GM12801 (cell line): ENCODE measurements at regions not wholly inside any gene's neighbourhood (a gene's known extent, or its start where the extent isn't known, plus 50 kb on each side); places are given as distances from the start of the nearest gene placed in this dataset.

ENCODE experiments used
- CTCF ChIP-seq: IDR thresholded peaks from one replicate; pipeline ENCODE4 v1.5.1; 2011; ENCODE audit warnings: control low read depth; ENCODE audit not compliant: insufficient read length; ENCODE audit errors: extremely low read depth

GRCh38 chr5:42021923-42022322 lies 96.8 kb downstream of the FBXO4 start:
- no peak for TF ChIP-seq CTCF

- TF ChIP-seq CTCF, result no peak
Measured at GRCh38 chr5:42022383-42022972, 97.4 kb downstream of the FBXO4 start.

- no peak for TF ChIP-seq CTCF
Measured at GRCh38 chr5:42026446-42026845, 101.4 kb downstream of the FBXO4 start.

GRCh38 chr5:42032137-42032536 lies 107.1 kb downstream of the FBXO4 start:
- TF ChIP-seq CTCF, result no peak

GRCh38 chr5:42035526-42035925 lies 110.4 kb downstream of the FBXO4 start:
- TF ChIP-seq CTCF, result no peak

- TF ChIP-seq CTCF, result no peak
Measured at GRCh38 chr5:42036379-42036778, 111.3 kb downstream of the FBXO4 start.

- TF ChIP-seq CTCF, result no peak
Measured at GRCh38 chr5:42037379-42037932, 112.4 kb downstream of the FBXO4 start.
